ENCODE measurements at regions not wholly inside any gene's neighbourhood (a gene's known extent, or its start where the extent isn't known, plus 50 kb on each side); places are given as distances from the start of the nearest gene placed in this dataset.
"Not testable (repeated sequence)": the region's sequence is repeated elsewhere in the genome, so short reads cannot be mapped to it uniquely, and the experiment has no call there.

GRCh38 chr5:115423541-115423940 lies 121.0 kb downstream of the FEM1C start:
- TF ChIP-seq CTCF (IDR thresholded peaks at IDR 0.05; ENCODE audit: insufficient read depth, low read depth, low read length): no peak
- DNase-seq (ENCODE audit: low read depth): peak; percentile 28
- H3K4me3 ChIP-seq (ENCODE audit: low read depth, low read length): no peak overlapping the region

GRCh38 chr5:115423051-115423450 lies 121.5 kb downstream of the FEM1C start:
- TF ChIP-seq CTCF (IDR thresholded peaks at IDR 0.05; ENCODE audit: insufficient read depth, low read depth, low read length): no peak
- no peak overlapping the region for H3K4me3 ChIP-seq (ENCODE audit: low read depth, low read length)
- DNase-seq (ENCODE audit: low read depth): peak; percentile 28

GRCh38 chr5:115420812-115421211 lies 123.8 kb downstream of the FEM1C start:
- DNase-seq (ENCODE audit: low read depth); H3K4me3 ChIP-seq (ENCODE audit: low read depth, low read length): not testable (repeated sequence)

- H3K4me3 ChIP-seq (ENCODE audit: low read depth, low read length): no peak overlapping the region
- peak; percentile 87 for DNase-seq (ENCODE audit: low read depth)
- no peak for TF ChIP-seq CTCF (IDR thresholded peaks at IDR 0.05; ENCODE audit: insufficient read depth, low read depth, low read length)
Measured at GRCh38 chr5:115419846-115420585, 123.6 kb upstream of the CCDC112 start.

GRCh38 chr5:115418788-115419187 lies 122.3 kb upstream of the CCDC112 start:
- no peak overlapping the region for H3K4me3 ChIP-seq (ENCODE audit: low read depth, low read length)
- DNase-seq (ENCODE audit: low read depth): no peak
- TF ChIP-seq CTCF (IDR thresholded peaks at IDR 0.05; ENCODE audit: insufficient read depth, low read depth, low read length): no peak

GRCh38 chr5:115417076-115417475 lies 120.6 kb upstream of the CCDC112 start:
- TF ChIP-seq CTCF (IDR thresholded peaks at IDR 0.05; ENCODE audit: insufficient read depth, low read depth, low read length): no peak
- no peak for DNase-seq (ENCODE audit: low read depth)
- no peak overlapping the region for H3K4me3 ChIP-seq (ENCODE audit: low read depth, low read length)

GRCh38 chr5:115415143-115415491 lies 118.7 kb upstream of the CCDC112 start:
- H3K4me3 ChIP-seq (ENCODE audit: low read depth, low read length): no peak overlapping the region
- no peak for TF ChIP-seq CTCF (IDR thresholded peaks at IDR 0.05; ENCODE audit: insufficient read depth, low read depth, low read length)
- DNase-seq (ENCODE audit: low read depth): peak; percentile 24

Data from fibroblast of villous mesenchyme (primary cell).